K562 (cell line): ENCODE measurements at regions not wholly inside any gene's neighbourhood (a gene's known extent, or its start where the extent isn't known, plus 50 kb on each side); places are given as distances from the start of the nearest gene placed in this dataset.

Experiments used
- ATAC-seq: fragments of 200-7000 bp; cut with Tn5 transposase; 3 replicates; pipeline ENCODE4 v1.9.1; 2020; ENCODE audit warnings: moderate library complexity
- BruUV-seq: library from RNA; stranded (reverse); fragments of 400-500 nt; replicated peaks from 2 replicates; lab custom pipeline; 2021; lab: Mats Ljungman, UMichigan
- CTCF ChIA-PET: fragments of 300-600 bp; formaldehyde crosslinking; extraction: SDS; loops from one replicate; lab custom pipeline; 2021; ENCODE audit warnings: low intra/inter-chr PET ratio; lab: Yijun Ruan, JAX
- POLR2A ChIA-PET: fragments of 300-600, 350-650 bp; sonication (Branson Sonifier 250); formaldehyde crosslinking; extraction: SDS; loops from one replicate; lab custom pipeline; 2021; ENCODE audit warnings: antibody characterized with exemption, inconsistent platforms; lab: Yijun Ruan, JAX
- DNase-seq, 4 experiments: peaks; one replicate each; pipeline versions ENCODE4 v3.0.0 to v3.0.0-alpha.2; 2011 to 2018; ENCODE audit warnings: low spot score in 3 of 4, mixed read lengths in 3 of 4; ENCODE audit errors: extremely low read depth in 1 of 4
- FAIRE-seq: peaks from 2 replicates; lab custom pipeline; 2011; peaks lifted over from hg19 to GRCh38; lab: Jason Lieb, UNC
- H2AFZ ChIP-seq: 2 replicates; pipeline ENCODE4 v1.6.0; 2011; ENCODE audit warnings: low read depth, low read length, control low read depth, inconsistent platforms
- H3K27ac ChIP-seq: fragments of 200-600 bp; 3 replicates; pipeline ENCODE4 v1.8.0; 2011; ENCODE audit warnings: low read depth, mild to moderate bottlenecking, control low read depth, inconsistent platforms, low read length, moderate library complexity, mixed read lengths; ENCODE audit errors: extremely low read depth
- H3K27me3 ChIP-seq, 2 experiments: fragments of 300-600 bp in 1 of 2; 2 replicates in 1 of 2; 3 replicates in 1 of 2; pipeline versions ENCODE4 v1.6.0 to v1.8.0; 2011; ENCODE audit warnings: inconsistent platforms in 2 of 2, low read length in 2 of 2, mild to moderate bottlenecking in 1 of 2, mixed read lengths in 1 of 2, moderate library complexity in 1 of 2; ENCODE audit not compliant: control insufficient read depth in 2 of 2, insufficient read depth in 2 of 2
- H3K36me3 ChIP-seq: fragments of 300-600 bp; 3 replicates; pipeline ENCODE4 v1.8.0; 2011; ENCODE audit warnings: mild to moderate bottlenecking, low read length, inconsistent platforms; ENCODE audit not compliant: control insufficient read depth, insufficient read depth
- H3K4me1 ChIP-seq, 2 experiments: fragments of 200-600 bp in 1 of 2; replicated peaks in 1 of 2; 2 replicates in 1 of 2; 3 replicates in 1 of 2; pipeline versions ENCODE4 v1.5.1 to v1.8.0; 2011; ENCODE audit warnings: inconsistent platforms in 2 of 2, low read length in 2 of 2, mild to moderate bottlenecking in 1 of 2, mixed read lengths in 1 of 2, moderate library complexity in 1 of 2; ENCODE audit not compliant: control insufficient read depth in 2 of 2, insufficient read depth in 2 of 2
- H3K4me2 ChIP-seq: 2 replicates; pipeline ENCODE4 v1.6.1; 2011; ENCODE audit warnings: low read length, control low read depth, inconsistent platforms, mixed read lengths; ENCODE audit not compliant: insufficient read depth
- H3K4me3 ChIP-seq: fragments of 200-600 bp; sonication (generic), shearing (Covaris generic); 2 replicates; pipeline ENCODE4 v1.5.1; 2016; ENCODE audit warnings: control low read depth, inconsistent platforms
- H3K79me2 ChIP-seq: fragments of 200-600 bp; 3 replicates; pipeline ENCODE4 v1.8.0; 2011; ENCODE audit warnings: low read length, inconsistent platforms; ENCODE audit not compliant: control insufficient read depth, insufficient read depth
- H3K9ac ChIP-seq, 2 experiments: 2 replicates each; pipeline versions ENCODE4 v1.6.0 to v1.6.1; 2011; ENCODE audit warnings: low read depth in 2 of 2, low read length in 2 of 2, control low read depth in 1 of 2, inconsistent platforms in 1 of 2, mild to moderate bottlenecking in 1 of 2, mixed read lengths in 1 of 2; ENCODE audit not compliant: insufficient read depth in 1 of 2
- H3K9me1 ChIP-seq: one replicate; pipeline ENCODE4 v1.6.0; 2011; ENCODE audit warnings: inconsistent platforms, mild to moderate bottlenecking, low read length, moderate library complexity; ENCODE audit not compliant: control insufficient read depth, insufficient read depth
- H3K9me3 ChIP-seq: replicated peaks from 2 replicates; pipeline ENCODE4 v1.5.1; 2011; ENCODE audit warnings: low read depth, low read length, inconsistent platforms; ENCODE audit not compliant: control insufficient read depth, insufficient read depth
- H4K20me1 ChIP-seq: replicated peaks from 2 replicates; pipeline ENCODE4 v1.6.1; 2011; ENCODE audit warnings: low read length, inconsistent platforms, mixed read lengths; ENCODE audit not compliant: control insufficient read depth, insufficient read depth
- BRF1 ChIP-seq: IDR thresholded peaks from 3 replicates; pipeline ENCODE4 v1.6.1; 2011; ENCODE audit warnings: borderline replicate concordance, mild to moderate bottlenecking; ENCODE audit not compliant: insufficient read length; ENCODE audit errors: extremely low read depth
- CEBPB ChIP-seq: fragments of 450-650 bp; IDR thresholded peaks from 2 replicates; pipeline ENCODE4 v1.6.1; 2016; ENCODE audit warnings: missing genetic modification characterization, missing compliant biosample characterization
- CEBPG ChIP-seq, 3 experiments: fragments of 200-800 bp in 1 of 3; sonication (Bioruptor generic) in 1 of 3; sonication (generic) in 1 of 3; formaldehyde crosslinking in 1 of 3; IDR thresholded peaks in 2 of 3; conservative IDR thresholded peaks in 1 of 3; 2 replicates each; pipeline versions ENCODE4 v1.6.1 to v1.8.0; 2016 to 2022; ENCODE audit warnings: missing compliant biosample characterization in 2 of 3, missing genetic modification characterization in 2 of 3, mild to moderate bottlenecking in 1 of 3, missing genetic modification reagents in 1 of 3
- PCBP2 ChIP-seq: fragments of 200-400 bp; formaldehyde crosslinking; IDR thresholded peaks from 2 replicates; pipeline ENCODE4 v1.6.1; 2018; ENCODE audit warnings: low read length, low read depth, mild to moderate bottlenecking, moderate library complexity; ENCODE audit not compliant: poor library complexity, severe bottlenecking
- ZNF384 ChIP-seq: IDR thresholded peaks from 2 replicates; pipeline ENCODE4 v1.6.1; 2012; ENCODE audit warnings: low read depth, low read length, improper control_type of control experiment
- WGBS: fragments of 100-300 bp; shearing (Covaris generic); methylation state at CpG from one replicate; pipeline ENCODE4 v1.1.6; 2016; ENCODE audit warnings: low coverage, mixed read lengths; ENCODE audit not compliant: insufficient coverage; ENCODE audit errors: missing lambda C conversion rate; 5-methylcytosine and 5-hydroxymethylcytosine counted together
- in situ Hi-C: fragments of 300-500 bp; cut with MboI; formaldehyde crosslinking; loops from 4 replicates; pipeline ENCODE4 v1.15.0; 2018; ENCODE audit warnings: inconsistent platforms, mixed read lengths
- intact Hi-C: fragments of 100-400 bp; cut with micrococcal nuclease; formaldehyde crosslinking; loops from 2 replicates; pipeline ENCODE4 v1.14.2; 2022
- TF ChIP-seq, protein P1 (sequence below): fragments of 450-650 bp; formaldehyde crosslinking; IDR thresholded peaks from 2 replicates; pipeline ENCODE4 v1.4.0; 2020; ENCODE audit warnings: mild to moderate bottlenecking, mixed read lengths
- TF ChIP-seq, protein P2 (sequence below), 2 experiments: fragments of 450-650 bp in 1 of 2; sonication (generic) in 1 of 2; formaldehyde crosslinking in 1 of 2; IDR thresholded peaks in 1 of 2; conservative IDR thresholded peaks in 1 of 2; 2 replicates each; pipeline versions ENCODE4 v1.6.1 to v1.8.1; 2016 to 2023; ENCODE audit warnings: mild to moderate bottlenecking in 2 of 2, moderate library complexity in 2 of 2, inconsistent platforms in 1 of 2, missing genetic modification reagents in 1 of 2
- TF ChIP-seq, protein P3 (sequence below): fragments of 250-450 bp; sonication (Bioruptor Pico); IDR thresholded peaks from 2 replicates; pipeline ENCODE4 v1.4.0; 2020

DNA sequence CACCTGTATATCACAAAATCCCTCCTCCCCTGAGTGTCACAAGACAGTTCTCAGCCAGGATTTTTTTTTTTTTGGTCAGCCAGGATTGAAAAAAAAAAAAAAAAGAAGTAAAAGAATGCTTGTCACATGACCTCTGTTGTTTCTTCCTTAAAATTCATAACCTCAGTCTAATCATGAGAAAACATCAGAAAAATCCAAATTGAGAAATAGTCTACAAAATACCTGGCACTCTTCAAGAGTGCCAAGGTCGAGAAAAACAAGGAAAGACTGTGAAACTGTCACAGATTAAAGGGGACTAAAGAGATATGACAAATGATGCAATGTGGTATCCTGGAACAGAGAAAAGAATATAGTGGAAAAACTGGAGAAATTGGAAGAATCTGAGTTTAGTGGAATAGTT lies 58.5 kb upstream of the SUB1 start:
- in situ Hi-C loops (no loop called here), intact Hi-C loops (no loop called here)
- H3K27me3 ChIP-seq, result peaks cover 25 to 44% of the 10 kb centered on the region in 2 experiments
- H3K36me3 ChIP-seq, result no peaks in the 10 kb centered on the region
- H3K4me1 ChIP-seq, result peaks cover 0 to 4% of the 10 kb centered on the region in 2 experiments; a peak in 1 of 5 replicates
- CTCF ChIA-PET, result interaction anchor here (0.7 kb wide), 1 partner anchor 29 kb away, joined by 3 read pairs; no protein-coding TSS in a partner anchor
- 6% methylated on average over 1 of the region's 1 CpG for WGBS
- H4K20me1 ChIP-seq, result no peaks in the 10 kb centered on the region
- POLR2A ChIA-PET, result no interaction called here
- no peak overlapping the region for H3K4me3 ChIP-seq
- H2AFZ ChIP-seq, result no peak overlapping the region
- ATAC-seq (no peak), DNase-seq (no peak), FAIRE-seq (no peak)
- H3K9me1 ChIP-seq, result no peaks in the 10 kb centered on the region
- H3K79me2 ChIP-seq, result no peaks in the 10 kb centered on the region
- no peak overlapping the region for H3K9ac ChIP-seq
- H3K27ac ChIP-seq, result no peak overlapping the region
- BruUV-seq, result no TSS peak
- H3K9me3 ChIP-seq, result no peaks in the 10 kb centered on the region
- TF ChIP-seq, protein P1, sequence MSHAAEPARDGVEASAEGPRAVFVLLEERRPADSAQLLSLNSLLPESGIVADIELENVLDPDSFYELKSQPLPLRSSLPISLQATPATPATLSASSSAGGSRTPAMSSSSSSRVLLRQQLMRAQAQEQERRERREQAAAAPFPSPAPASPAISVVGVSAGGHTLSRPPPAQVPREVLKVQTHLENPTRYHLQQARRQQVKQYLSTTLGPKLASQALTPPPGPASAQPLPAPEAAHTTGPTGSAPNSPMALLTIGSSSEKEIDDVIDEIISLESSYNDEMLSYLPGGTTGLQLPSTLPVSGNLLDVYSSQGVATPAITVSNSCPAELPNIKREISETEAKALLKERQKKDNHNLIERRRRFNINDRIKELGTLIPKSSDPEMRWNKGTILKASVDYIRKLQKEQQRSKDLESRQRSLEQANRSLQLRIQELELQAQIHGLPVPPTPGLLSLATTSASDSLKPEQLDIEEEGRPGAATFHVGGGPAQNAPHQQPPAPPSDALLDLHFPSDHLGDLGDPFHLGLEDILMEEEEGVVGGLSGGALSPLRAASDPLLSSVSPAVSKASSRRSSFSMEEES, result peak; percentile 76
- TF ChIP-seq, protein P2, sequence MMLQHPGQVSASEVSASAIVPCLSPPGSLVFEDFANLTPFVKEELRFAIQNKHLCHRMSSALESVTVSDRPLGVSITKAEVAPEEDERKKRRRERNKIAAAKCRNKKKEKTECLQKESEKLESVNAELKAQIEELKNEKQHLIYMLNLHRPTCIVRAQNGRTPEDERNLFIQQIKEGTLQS (IDR thresholded peaks at IDR 0.05), result peak; percentile 62
- TF ChIP-seq, protein P2 (CRISPR knock-in tag; conservative IDR thresholded peaks at IDR 0.05), result no peak
- TF ChIP-seq CEBPB (tag) (peak; percentile 40; the same call in 1 of the 2 replicates), ZNF384 (0 out of 2 replicates have a peak, but pooled peaks have one; percentile 52), CEBPG (CRISPR knock-in tag; IDR thresholded peaks at IDR 0.05) (no peak), CEBPG (tag; conservative IDR thresholded peaks at IDR 0.05 in 1 of 2, IDR thresholded peaks at IDR 0.05 in 1 of 2) (peak; percentile 64 to 82), BRF1 (no peak), PCBP2 (no peak)
- TF ChIP-seq, protein P3, sequence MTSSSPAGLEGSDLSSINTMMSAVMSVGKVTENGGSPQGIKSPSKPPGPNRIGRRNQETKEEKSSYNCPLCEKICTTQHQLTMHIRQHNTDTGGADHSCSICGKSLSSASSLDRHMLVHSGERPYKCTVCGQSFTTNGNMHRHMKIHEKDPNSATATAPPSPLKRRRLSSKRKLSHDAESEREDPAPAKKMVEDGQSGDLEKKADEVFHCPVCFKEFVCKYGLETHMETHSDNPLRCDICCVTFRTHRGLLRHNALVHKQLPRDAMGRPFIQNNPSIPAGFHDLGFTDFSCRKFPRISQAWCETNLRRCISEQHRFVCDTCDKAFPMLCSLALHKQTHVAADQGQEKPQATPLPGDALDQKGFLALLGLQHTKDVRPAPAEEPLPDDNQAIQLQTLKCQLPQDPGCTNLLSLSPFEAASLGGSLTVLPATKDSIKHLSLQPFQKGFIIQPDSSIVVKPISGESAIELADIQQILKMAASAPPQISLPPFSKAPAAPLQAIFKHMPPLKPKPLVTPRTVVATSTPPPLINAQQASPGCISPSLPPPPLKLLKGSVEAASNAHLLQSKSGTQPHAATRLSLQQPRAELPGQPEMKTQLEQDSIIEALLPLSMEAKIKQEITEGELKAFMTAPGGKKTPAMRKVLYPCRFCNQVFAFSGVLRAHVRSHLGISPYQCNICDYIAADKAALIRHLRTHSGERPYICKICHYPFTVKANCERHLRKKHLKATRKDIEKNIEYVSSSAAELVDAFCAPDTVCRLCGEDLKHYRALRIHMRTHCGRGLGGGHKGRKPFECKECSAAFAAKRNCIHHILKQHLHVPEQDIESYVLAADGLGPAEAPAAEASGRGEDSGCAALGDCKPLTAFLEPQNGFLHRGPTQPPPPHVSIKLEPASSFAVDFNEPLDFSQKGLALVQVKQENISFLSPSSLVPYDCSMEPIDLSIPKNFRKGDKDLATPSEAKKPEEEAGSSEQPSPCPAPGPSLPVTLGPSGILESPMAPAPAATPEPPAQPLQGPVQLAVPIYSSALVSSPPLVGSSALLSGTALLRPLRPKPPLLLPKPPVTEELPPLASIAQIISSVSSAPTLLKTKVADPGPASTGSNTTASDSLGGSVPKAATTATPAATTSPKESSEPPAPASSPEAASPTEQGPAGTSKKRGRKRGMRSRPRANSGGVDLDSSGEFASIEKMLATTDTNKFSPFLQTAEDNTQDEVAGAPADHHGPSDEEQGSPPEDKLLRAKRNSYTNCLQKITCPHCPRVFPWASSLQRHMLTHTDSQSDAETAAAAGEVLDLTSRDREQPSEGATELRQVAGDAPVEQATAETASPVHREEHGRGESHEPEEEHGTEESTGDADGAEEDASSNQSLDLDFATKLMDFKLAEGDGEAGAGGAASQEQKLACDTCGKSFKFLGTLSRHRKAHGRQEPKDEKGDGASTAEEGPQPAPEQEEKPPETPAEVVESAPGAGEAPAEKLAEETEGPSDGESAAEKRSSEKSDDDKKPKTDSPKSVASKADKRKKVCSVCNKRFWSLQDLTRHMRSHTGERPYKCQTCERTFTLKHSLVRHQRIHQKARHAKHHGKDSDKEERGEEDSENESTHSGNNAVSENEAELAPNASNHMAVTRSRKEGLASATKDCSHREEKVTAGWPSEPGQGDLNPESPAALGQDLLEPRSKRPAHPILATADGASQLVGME (CRISPR knock-in tag), result no peak
- TF ChIP-seq, all 486 proteins: peak for 5
- H3K4me2 ChIP-seq, result no peak overlapping the region
